LNCAP (cell line): ENCODE measurements at regions not wholly inside any gene's neighbourhood (a gene's known extent, or its start where the extent isn't known, plus 50 kb on each side); places are given as distances from the start of the nearest gene placed in this dataset.

Experiments used
- TF ChIP-seq, protein P1 (sequence below): fragments of 450-650 bp; IDR thresholded peaks from 2 replicates; pipeline ENCODE4 v1.5.1; 2017; ENCODE audit warnings: mild to moderate bottlenecking

DNA sequence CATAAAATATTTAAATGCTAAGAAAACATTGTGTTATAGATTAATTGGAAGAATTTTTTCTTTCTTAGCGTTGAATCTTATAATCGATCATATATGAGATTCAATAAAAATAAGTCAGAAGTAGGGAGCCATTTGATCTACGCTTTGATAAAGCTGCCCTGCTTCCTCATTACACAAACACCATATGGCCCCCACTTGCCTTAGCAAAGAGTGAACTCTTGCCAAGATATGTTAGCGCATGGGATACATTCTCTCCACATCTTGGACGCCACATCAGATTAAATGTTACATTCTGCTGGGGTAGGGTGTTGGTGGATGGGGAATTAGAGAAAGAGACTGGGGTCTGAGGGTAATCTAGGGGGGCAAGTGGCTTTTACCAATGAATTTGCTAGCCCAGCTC is 207.7 kb upstream of the MID1 start:
- TF ChIP-seq, protein P1, sequence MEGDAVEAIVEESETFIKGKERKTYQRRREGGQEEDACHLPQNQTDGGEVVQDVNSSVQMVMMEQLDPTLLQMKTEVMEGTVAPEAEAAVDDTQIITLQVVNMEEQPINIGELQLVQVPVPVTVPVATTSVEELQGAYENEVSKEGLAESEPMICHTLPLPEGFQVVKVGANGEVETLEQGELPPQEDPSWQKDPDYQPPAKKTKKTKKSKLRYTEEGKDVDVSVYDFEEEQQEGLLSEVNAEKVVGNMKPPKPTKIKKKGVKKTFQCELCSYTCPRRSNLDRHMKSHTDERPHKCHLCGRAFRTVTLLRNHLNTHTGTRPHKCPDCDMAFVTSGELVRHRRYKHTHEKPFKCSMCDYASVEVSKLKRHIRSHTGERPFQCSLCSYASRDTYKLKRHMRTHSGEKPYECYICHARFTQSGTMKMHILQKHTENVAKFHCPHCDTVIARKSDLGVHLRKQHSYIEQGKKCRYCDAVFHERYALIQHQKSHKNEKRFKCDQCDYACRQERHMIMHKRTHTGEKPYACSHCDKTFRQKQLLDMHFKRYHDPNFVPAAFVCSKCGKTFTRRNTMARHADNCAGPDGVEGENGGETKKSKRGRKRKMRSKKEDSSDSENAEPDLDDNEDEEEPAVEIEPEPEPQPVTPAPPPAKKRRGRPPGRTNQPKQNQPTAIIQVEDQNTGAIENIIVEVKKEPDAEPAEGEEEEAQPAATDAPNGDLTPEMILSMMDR = no peak

DNA sequence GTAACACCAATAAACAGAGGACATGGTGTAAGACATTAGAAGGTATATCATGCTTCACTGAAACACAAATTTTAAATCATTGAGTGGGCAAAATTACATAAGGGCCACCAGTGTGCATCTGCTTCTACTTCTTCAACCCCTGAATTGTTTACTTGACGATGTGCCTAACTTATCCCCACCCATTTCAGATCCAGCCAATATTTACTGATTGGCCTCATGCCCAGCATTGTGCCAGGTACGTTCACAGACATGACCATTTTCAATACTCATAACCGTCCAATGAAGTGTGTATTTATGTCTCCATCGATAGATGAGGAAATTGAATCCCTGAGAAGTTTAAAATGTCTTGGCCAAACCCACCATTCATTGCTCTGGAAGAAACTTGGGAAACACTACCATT is 208.3 kb upstream of the MID1 start:
- TF ChIP-seq, protein P1 = no peak

DNA sequence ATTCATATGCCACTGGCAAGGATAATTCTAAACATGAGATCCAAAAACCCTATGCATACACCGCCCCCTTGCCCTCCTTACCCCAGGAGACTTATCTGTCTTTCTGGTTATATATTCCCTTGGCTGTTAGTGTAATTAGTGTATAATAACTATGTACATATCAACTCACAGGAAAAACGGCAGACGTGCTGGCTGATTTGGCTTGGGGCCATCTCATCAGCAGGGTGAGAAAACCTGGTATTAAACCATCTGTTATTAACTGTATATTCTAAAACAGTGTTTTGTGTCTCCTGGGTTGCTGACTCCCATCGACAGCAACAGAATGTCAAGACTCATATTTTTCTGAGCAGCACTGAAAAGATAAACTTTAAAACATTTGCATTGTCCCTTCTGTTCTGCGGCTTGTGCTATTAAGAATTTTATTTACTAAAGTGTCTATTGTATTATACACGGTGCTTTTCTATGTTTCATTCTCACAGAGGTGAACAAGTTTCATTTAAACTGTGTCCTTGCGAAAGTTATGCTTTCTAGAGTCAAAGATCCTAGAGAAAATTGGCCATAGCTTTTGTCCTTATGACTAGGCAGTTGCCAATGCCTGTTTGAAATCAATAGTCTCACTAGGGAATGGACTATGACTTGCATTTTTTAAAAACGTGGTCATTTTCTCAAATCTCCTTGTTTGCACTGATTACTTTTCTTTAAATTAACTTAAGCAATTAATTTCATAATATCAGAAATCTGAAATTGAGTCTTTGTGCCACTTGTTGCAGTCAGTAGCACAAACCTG is 211.5 kb upstream of the MID1 start:
- TF ChIP-seq, protein P1 = no peak

DNA sequence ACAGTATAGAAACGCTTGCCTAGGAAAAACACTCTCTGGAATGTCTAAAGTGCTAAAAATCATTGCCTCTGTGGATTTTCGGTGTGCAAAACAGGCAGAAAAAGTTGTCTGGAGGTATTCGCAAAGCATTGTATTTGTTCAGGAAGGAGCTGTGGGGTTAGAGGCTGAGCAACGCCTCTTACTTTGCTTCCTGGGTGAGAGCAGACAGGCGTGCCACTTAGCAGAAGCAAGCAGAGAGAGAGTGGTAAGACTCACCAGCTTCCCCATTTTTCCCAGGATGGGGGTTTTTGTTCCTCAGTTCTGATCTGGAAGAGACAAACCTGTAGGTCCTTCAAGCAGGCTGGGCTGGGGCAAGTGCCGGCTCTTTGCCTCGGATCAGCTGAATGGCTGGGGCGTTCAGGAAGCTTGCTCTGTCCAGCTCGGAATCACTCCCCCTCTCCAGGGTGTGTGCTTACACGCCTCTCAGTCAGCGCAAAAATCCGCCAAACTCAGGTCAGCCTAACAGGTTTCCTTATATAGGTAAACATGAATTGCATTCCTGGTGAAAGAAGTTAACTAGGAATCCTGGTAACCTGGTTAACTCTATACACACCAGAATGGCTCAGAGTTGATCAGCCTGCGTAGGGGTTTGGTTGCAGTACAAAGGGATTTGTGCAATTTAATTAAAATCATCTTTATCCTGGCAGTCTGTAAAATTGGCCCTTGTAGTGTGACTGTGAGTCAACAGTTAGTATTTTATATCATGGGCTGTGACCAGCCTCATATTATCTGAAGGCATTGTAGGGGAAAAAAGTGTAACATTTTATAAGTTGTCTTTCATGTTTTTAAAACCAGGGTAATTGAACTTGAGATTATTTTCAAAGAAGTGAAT is 213.1 kb upstream of the MID1 start:
- TF ChIP-seq, protein P1 = no peak

GRCh38 chrX:10841579-10841978 is 221.2 kb upstream of the MID1 start:
- TF ChIP-seq, protein P1 = no peak

- TF ChIP-seq, protein P1 = no peak
Observed at GRCh38 chrX:10842646-10843045, 222.3 kb upstream of the MID1 start.

DNA sequence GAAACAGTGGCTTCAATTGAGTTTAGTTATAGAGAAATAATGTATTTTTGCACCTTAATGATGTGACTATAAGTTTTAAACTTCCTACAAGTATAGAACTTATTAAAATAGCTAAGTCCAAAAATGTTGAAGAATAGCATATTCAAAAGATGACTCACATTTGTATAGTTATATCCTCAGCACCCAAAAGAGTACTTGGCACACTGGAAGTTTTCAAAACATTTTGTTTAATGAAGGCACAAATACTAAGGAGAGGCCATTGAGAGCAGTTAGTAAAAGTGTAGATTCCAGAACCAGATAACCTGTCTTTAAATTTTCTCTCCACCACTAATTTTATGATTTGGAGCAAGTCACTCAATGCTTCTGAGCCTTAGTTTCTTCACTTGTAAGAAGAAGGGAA is 226.9 kb upstream of the MID1 start:
- TF ChIP-seq, protein P1 = no peak
